ENCODE measurements at regions not wholly inside any gene's neighbourhood (a gene's known extent, or its start where the extent isn't known, plus 50 kb on each side); places are given as distances from the start of the nearest gene placed in this dataset.

- TF ChIP-seq ATF2 (IDR thresholded peaks at IDR 0.05; ENCODE audit: low read length), result no peak
- no peak for TF ChIP-seq POLR2A (IDR thresholded peaks at IDR 0.05; ENCODE audit: control extremely low read depth in 1 of 2, low read depth in 2 of 2, low read length in 2 of 2)
- TF ChIP-seq EGR1 (IDR thresholded peaks at IDR 0.05; ENCODE audit: borderline replicate concordance, low read depth, low read length), result no peak
- TF ChIP-seq CTCF (IDR thresholded peaks at IDR 0.05; ENCODE audit: control extremely low read depth in 1 of 3, insufficient read depth in 1 of 3, low read depth in 1 of 3, low read length in 3 of 3), result no peak
- TF ChIP-seq E2F6 (IDR thresholded peaks at IDR 0.05), result no peak
- TF ChIP-seq TBP (IDR thresholded peaks at IDR 0.05; ENCODE audit: low read depth, low read length), result no peak
- no peak for TF ChIP-seq RXRA (IDR thresholded peaks at IDR 0.05; ENCODE audit: insufficient read depth, low read depth, low read length)
- TF ChIP-seq ZNF274 (IDR thresholded peaks at IDR 0.05; ENCODE audit: borderline replicate concordance, extremely low read depth, low read length), result no peak
- no peak for TF ChIP-seq SIN3A (conservative IDR thresholded peaks at IDR 0.05 in 1 of 2, IDR thresholded peaks at IDR 0.05 in 1 of 2; ENCODE audit: low read depth in 1 of 2, low read length in 2 of 2)
- TF ChIP-seq TEAD4 (IDR thresholded peaks at IDR 0.05; ENCODE audit: low read depth, low read length), result no peak
- TF ChIP-seq EP300 (IDR thresholded peaks at IDR 0.05; ENCODE audit: borderline replicate concordance in 1 of 2, low read depth in 2 of 2, low read length in 2 of 2), result no peak
- TF ChIP-seq BCL11A (IDR thresholded peaks at IDR 0.05; ENCODE audit: low read depth in 2 of 2, low read length in 2 of 2), result no peak
- no peak for TF ChIP-seq TAF1 (IDR thresholded peaks at IDR 0.05; ENCODE audit: low read depth, low read length)
- TF ChIP-seq YY1 (IDR thresholded peaks at IDR 0.05; ENCODE audit: low read depth, low read length), result no peak
Observed at GRCh38 chr3:26090589-26090988, 300.7 kb downstream of the OXSM start.
